Cardiac septum (tissue), 1 donor: ENCODE measurements at regions not wholly inside any gene's neighbourhood (a gene's known extent, or its start where the extent isn't known, plus 50 kb on each side); places are given as distances from the start of the nearest gene placed in this dataset.

Source experiments
- DNase-seq: peaks from one replicate; pipeline ENCODE4 v3.0.0-alpha.2; 2020; ENCODE audit warnings: low spot score
- intact Hi-C: fragments of 100-400 bp; cut with DNase I; formaldehyde crosslinking; loops from one replicate; pipeline ENCODE4 v1.14.0; 2022
- donor health status: DM: no; HTN: no; CAD: no.

- intact Hi-C loops: no loop called here
- DNase-seq: peak; percentile 61
Observed at GRCh38 chr2:71860381-71860926, 287.2 kb downstream of the CYP26B1 start.

- DNase-seq: no peak
- intact Hi-C loops: no loop called here
Observed at GRCh38 chr2:71859211-71859847, 288.3 kb downstream of the CYP26B1 start.

- intact Hi-C loops: no loop called here
- DNase-seq: peak; percentile 27
Observed at GRCh38 chr2:71858071-71858470, 289.6 kb downstream of the CYP26B1 start.

DNA sequence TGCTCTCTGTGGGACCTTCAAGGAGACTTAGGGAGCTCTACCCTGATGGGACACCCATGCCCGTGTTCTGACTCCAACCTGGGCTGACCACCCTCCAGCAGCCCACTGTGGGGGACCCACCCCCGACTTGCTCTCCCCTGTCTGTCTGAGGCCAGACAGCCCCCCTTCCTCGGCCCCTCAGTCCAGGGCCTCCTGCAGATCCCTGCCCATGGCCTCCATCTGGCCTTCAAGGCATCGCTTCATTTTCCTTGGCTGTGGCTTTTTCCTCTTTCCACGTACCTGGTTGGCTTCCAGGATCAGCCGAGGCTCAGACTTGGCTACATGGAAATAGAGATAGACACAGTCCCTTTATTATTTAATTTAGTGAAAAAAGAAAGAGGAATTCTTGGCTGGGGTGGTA, 290.0 kb downstream of the CYP26B1 start:
- intact Hi-C loops: no loop called here

GRCh38 chr2:71856773-71857525, 290.7 kb downstream of the CYP26B1 start:
- intact Hi-C loops: no loop called here
- peak; percentile 57 for DNase-seq

More for the DNA sequence above, 290.0 kb downstream of the CYP26B1 start:
- DNase-seq: peak; percentile 61

- DNase-seq: no peak
- intact Hi-C loops: no loop called here
Observed at GRCh38 chr2:71853858-71854257, 293.8 kb downstream of the CYP26B1 start.

DNA sequence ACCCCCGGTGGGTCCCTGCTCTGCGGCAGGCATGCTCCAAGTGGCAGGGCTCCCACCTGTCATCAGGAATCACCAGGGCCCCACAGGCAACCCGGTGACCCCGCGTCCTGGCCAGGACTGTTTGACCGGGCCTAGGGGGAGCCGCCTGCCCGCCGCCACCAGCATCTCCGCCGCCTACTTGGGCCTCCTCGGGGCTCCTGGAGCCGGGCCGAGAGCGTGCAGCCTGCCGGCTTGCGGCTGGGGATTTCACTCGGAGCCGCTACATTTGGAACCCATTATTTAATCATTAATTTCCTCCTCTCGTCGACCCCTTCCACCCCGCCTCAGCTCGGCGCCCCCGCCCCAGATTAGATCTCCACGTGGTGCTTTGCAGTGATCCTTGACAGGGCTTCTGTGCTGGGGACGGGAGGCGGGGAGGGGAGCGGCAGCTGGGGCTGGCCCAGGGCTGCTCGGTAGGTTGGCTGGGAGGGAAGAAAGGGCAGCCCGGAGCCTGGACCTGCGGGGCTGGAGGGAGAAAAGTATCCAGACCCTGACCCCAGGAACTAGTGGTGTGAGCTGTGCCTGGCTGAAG, 295.4 kb downstream of the CYP26B1 start:
- DNase-seq: no peak
- intact Hi-C loops: no loop called here

DNA sequence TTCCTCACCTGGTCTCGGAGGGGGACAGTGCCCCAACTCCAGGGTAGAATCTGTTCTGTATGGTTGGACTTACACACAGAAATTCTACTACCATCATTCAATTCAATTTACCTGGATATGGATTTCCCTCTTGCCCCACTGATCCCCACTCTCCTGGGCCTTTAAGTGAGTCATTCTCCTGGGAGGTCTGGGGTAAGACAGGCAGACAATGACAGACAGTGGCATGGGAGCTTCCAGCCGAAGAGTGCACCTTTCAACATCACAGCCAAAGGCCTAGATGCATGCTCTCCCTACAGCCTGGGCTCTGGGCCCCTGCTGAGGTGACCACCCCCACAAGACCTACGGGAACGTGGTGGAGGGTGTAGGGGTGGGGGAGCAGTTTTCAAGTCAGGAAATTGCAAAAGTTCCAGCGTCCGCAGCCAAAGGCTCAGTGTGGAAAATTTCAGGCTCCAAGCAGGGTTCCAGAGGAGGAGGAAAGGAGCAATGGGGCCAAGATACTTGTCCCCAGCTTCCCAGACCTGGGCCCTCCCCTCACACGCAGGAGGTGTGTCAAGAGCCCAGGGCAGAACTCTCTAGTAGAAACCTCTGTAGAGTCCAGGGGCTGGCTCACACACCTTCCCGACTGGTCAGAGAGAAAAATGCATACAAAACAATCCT, 296.4 kb downstream of the CYP26B1 start:
- intact Hi-C loops: no loop called here
- no peak for DNase-seq

- DNase-seq: no peak
- intact Hi-C loops: no loop called here
Observed at GRCh38 chr2:71850306-71850801, 297.3 kb downstream of the CYP26B1 start.

GRCh38 chr2:71849607-71850305, 297.9 kb downstream of the CYP26B1 start:
- intact Hi-C loops: no loop called here
- no peak for DNase-seq

GRCh38 chr2:71849111-71849510, 298.6 kb downstream of the CYP26B1 start:
- intact Hi-C loops: no loop called here
- DNase-seq: no peak

- no peak for DNase-seq
- intact Hi-C loops: no loop called here
Observed at GRCh38 chr2:71846669-71847291, 300.9 kb downstream of the CYP26B1 start.

GRCh38 chr2:71846072-71846471, 301.6 kb downstream of the CYP26B1 start:
- no peak for DNase-seq
- intact Hi-C loops: no loop called here

DNA sequence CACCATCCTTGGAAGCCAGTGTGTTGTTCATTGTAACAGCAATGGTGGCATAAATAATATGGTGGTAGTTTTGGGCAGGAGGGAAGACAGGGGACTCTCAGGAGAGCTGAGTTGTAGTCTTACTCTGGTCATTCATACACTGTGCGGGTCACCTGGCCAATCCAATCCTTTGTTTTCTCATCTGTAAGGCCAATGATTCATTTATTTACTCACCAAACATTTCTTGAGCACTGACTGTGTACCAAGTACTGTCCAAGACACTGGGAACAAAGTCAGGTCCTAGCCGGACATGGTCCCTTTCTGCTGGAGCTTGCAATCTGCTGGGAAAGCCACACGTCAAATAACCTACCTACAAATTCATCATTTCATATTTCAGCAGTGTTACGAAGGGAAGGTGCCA, 302.7 kb downstream of the CYP26B1 start:
- no peak for DNase-seq
- intact Hi-C loops: no loop called here

- DNase-seq: no peak
- intact Hi-C loops: no loop called here
Observed at GRCh38 chr2:71843391-71843850, 304.2 kb downstream of the CYP26B1 start.

DNA sequence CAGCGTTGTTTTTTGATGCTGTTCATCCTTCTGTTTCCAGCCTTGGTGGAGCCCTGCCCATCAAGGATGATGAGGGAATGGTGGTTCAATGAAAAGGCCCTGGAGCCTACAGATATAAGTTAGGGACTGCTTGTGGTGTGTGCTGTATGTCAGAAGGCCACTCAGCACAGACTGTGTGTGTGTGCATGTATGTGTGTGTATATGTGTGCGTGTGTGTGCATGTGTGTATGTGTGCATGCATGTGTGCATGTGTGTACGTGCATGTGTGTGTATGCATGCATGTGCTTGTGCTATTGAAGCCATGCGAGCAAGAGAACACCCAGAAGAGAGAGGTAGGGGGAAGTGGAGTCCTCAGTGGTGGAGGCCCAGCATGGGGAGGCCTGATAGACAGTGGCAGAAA, 304.9 kb downstream of the CYP26B1 start:
- no peak for DNase-seq
- intact Hi-C loops: no loop called here

DNA sequence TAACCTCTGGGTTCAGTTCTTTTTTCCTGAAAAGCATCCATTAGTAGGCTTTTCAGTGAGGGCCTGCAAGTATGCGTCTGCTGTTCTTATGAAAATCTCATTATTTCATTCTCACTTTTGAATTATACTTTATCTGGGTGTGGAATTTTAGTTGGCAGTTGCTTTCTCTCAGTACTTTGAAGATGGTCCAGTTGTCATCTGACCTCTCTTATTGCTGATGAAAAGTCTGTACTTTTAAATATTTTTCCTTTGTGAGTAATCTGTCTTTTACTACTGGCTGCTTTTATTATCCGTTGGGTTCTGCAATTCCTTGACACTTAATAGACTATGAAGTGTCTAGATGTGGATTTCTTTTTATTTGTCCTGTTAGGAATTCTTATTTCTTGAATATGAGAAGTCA, 307.8 kb downstream of the CYP26B1 start:
- DNase-seq: no peak
- intact Hi-C loops: no loop called here

DNA sequence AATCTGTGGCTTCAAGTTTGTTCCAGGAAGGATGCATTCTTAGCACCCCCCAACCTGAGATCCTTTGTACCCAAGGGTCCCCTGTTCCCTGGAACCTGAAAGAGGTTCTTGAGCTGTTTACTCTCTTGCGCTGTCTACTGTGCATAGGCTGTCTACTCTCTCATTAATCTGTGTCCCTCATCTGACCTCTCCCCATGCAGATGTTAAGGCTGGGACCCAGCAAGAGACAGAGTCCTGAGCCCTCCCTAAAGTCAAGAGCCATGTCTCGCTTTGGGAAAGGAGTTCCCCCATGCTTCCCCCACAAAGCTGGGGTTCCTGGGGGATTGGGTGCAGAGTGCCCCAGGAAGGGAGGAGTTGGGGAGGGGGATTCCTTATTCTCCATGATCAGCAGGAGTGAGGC, 312.9 kb downstream of the CYP26B1 start:
- DNase-seq: no peak
- intact Hi-C loops: loop anchor here (5.0 kb wide), 1 partner anchor 48 kb away; no protein-coding TSS in a partner anchor
